ENCODE measurements at regions not wholly inside any gene's neighbourhood (a gene's known extent, or its start where the extent isn't known, plus 50 kb on each side); places are given as distances from the start of the nearest gene placed in this dataset.

- no peak for DNase-seq (ENCODE audit: low read depth in 2 of 3, low spot score in 1 of 3)
These were observed 72.2 kb upstream of the FMN2 start for GRCh38 chr1:240019524-240019923.

DNA sequence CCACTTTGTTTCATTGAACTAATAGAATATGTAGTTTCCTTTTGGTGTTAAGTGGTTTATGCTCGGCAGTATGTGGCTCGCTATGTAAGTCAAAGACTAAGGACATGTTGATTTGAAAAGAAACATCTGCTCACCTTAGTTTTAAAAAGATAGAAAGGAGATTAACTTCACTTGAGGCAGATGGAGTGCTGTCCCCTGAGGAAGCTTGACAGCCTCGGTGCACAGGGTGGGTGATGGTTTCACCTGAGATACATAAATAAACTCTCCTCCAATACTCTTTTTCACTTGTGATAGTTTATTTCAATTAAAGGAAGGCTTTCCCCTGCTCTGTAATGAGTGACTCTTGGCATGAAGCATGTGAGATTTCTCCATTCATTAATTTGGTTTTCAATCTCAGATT is 70.8 kb upstream of the FMN2 start:
- no peak for DNase-seq (ENCODE audit: low read depth in 2 of 3, low spot score in 1 of 3)

GRCh38 chr1:240021709-240022108 is 70.0 kb upstream of the FMN2 start:
- no peak for DNase-seq (ENCODE audit: low read depth in 2 of 3, low spot score in 1 of 3)

DNA sequence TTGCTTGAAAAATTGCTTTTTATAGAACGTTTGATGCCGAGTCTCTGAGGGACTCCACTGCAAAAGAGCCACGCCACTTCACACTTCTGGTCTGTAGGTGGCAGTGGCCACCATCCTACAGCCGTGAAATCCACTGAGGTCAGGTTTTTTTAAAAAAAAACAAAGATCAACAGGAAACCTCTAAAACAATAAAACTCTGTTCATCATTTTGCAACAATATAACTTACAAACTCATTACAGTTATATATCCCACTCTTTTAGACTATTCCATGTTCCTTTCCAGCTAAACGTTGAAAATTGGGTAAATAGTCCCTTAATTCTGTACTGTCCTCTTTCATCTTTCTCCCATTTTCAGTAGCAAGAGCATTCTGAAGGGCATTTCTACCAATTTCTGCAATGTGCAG is 64.6 kb upstream of the FMN2 start:
- no peak for DNase-seq (ENCODE audit: low read depth in 2 of 3, low spot score in 1 of 3)

- no peak for DNase-seq (ENCODE audit: low read depth in 2 of 3, low spot score in 1 of 3)
These were observed 62.3 kb upstream of the FMN2 start for GRCh38 chr1:240029418-240029817.

GRCh38 chr1:240030236-240030635 is 61.4 kb upstream of the FMN2 start:
- no peak for DNase-seq (ENCODE audit: low read depth in 2 of 3, low spot score in 1 of 3)

DNA sequence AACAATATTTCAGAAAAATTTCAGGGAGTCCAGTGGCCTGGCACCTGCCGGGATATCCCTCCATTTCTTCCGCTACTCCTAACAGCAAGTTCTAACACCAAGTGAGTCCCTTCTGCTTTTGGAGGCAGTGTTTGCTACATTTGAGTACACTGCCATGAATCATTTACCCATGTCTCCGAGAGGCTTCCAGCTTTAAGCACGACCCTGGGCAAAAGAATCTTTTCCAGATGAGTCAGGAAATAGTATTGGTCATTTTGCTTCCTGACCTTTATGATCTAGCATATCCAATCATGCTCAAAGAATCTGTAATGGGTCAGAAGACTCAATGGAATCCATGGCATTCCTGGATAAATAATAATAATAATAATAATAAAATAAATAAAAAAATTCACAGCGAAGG is 60.7 kb upstream of the FMN2 start:
- no peak for DNase-seq (ENCODE audit: low read depth in 2 of 3, low spot score in 1 of 3)

- DNase-seq (ENCODE audit: low read depth in 2 of 3, low spot score in 1 of 3) = no peak
These were observed 60.3 kb upstream of the FMN2 start for GRCh38 chr1:240031414-240031813.

DNA sequence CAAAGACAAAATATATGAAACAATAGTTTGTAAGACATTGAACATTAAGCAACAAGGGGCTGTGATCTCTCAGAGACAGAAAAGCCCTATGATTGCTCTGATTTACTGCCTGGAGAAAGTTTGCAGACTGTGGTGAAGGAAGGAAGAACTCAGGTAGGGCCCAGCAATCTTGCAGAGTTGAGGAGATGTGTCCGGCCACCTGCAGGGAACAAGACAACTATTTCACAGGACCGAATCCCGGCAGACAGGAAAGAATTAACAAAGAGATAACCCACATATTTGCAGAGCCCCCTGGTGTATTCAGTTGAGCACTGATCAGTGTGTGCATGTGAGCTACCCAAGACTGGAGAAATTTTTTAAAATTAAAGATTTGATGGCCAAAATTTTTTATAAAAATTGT is 58.3 kb upstream of the FMN2 start:
- no peak for DNase-seq (ENCODE audit: low read depth in 2 of 3, low spot score in 1 of 3)

DNA sequence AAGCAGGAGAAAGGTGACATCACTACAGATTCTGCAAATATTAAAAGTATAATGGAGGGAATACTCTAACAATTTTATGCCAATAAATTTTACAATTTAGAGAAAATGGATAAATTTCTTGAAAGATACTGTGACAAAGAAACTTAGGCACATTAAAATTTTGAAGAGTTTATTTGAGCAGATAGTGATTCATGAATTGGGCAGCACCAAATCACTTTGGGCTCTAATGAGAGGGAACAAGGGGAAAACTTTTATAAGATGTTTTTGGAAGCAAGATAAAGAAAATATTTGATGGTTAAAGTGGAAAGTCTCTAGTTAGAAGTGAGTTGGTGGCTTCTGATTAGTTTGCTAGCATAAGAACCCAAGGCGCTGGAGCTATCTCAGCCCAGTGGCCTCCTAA is 55.2 kb upstream of the FMN2 start:
- no peak for DNase-seq (ENCODE audit: low read depth in 2 of 3, low spot score in 1 of 3)
